Activated T-cell treated with anti-CD3 and anti-CD28 coated beads for 24 hours (primary cell): ENCODE measurements at regions not wholly inside any gene's neighbourhood (a gene's known extent, or its start where the extent isn't known, plus 50 kb on each side); places are given as distances from the start of the nearest gene placed in this dataset.
"Not testable (repeated sequence)": the region's sequence is repeated elsewhere in the genome, so short reads cannot be mapped to it uniquely, and the experiment has no call there.

Experiments used
- DNase-seq: peaks from one replicate; pipeline ENCODE4 v3.0.0-alpha.2; 2020; ENCODE audit warnings: low read depth

DNA sequence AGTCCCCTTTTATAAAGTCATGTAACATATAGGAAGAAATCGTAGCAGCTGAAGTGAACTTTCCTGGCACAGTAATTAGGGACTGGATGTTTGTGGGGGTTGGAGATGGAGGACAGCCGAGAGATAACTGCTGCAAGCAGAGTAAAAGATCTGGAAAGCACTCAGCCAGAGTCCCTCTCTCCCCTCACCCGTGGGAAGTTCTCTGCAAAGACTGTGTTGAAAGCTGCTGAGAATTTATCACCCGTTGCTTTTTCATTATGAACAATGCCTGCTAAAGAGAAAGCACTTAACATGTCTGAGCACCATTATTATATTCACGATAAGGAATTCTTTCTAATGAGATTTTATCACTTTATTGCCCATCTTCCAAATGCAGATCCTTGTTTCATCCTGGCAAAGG lies 248.8 kb downstream of the SHOX2 start:
- DNase-seq, result no peak

- DNase-seq, result no peak
Observed at GRCh38 chr3:157856078-157856939, 249.9 kb downstream of the SHOX2 start.

DNA sequence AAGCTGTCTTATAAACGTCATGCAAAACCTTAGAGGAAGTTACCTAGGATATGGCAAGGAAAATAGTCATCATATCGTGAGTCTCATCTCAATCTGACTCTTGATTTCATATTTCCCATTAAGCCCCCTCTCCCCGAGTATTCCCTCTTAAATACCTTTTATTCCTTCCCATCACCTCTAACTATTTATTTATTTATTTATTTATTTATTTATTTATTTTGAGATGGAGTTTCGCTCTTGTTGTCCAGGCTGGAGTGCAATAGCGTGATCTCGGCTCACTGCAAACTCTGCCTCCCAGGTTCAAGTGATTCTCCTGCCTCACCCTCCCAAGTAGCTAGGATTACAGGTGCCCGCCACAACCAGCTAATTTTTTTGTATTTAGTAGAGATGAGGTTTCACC lies 260.4 kb downstream of the SHOX2 start:
- DNase-seq, result not testable (repeated sequence)

DNA sequence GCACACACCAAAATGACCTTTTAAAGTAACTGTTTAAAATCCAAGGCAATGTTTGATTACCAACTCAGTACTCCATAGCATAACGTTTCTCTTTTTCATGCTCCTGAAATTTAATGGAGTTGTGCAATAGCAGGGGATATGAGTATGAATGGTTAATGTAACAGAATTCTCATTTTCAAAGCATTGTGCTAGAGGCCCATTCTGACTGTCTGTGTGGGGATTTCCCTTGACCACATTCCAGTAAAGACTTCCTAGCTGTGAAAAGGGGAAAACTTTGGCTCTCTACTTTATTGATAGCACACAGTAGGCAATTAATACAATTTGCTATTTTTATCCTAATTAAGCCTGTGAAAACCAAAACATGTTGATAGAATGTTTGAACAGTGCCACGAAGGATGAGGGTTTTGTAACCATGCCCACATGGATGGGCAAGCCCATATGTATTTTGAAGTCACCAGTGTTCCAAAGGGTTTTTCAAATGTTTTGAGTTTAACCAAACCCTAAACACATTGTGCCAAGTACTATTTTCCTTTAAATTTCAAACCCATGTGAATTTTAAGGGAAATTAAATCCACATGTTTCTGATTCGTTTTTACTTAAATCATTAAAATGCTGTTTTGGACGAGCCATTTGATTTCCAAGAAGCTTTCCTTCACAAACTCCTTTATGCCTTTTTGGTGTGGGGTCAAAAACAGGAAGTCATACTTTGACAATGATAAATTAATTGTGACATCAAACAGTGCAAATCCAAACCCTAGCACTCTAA lies 261.2 kb downstream of the SHOX2 start:
- no peak for DNase-seq

- DNase-seq, result no peak
Observed at GRCh38 chr3:157844216-157844615, 262.0 kb downstream of the SHOX2 start.

DNA sequence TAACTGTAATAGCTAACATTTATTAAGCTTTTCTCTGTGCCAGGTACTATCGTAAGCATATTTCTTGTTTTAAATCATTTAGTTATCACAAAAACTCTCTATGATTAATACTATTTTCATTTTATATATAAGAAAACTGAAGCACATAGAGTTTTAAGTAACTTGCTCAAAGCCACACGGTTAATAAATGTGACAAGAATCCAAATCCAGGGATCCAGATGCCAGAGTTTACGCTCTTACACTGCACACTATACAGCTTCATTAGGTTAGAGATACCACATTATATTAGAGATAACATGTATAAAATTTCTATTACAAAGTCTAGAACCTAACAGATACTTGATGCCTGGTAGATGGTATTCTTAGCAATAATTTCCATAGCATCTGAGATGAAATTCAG lies 265.2 kb downstream of the SHOX2 start:
- no peak for DNase-seq

DNA sequence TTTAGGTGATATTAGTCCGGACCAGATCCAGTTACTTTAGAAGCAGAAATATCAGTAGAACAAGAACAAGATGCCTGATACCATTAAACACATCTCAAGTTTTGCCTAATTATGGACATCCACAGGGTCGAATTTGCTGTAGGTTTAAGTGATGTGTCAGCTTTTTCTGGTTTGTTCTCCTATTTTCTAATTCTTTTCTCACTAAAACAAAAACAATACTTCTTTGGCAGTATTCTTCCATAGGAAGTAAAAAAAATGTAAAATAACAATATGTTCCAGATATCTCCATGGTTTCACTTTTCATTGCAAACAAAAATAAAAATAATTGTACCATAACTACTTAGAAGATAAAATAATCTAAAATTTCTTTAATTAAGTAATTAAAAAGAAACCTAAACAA lies 265.7 kb downstream of the SHOX2 start:
- no peak for DNase-seq

GRCh38 chr3:157838457-157838856 lies 267.8 kb downstream of the SHOX2 start:
- DNase-seq, result no peak

GRCh38 chr3:157837336-157837735 lies 268.9 kb downstream of the SHOX2 start:
- no peak for DNase-seq

DNA sequence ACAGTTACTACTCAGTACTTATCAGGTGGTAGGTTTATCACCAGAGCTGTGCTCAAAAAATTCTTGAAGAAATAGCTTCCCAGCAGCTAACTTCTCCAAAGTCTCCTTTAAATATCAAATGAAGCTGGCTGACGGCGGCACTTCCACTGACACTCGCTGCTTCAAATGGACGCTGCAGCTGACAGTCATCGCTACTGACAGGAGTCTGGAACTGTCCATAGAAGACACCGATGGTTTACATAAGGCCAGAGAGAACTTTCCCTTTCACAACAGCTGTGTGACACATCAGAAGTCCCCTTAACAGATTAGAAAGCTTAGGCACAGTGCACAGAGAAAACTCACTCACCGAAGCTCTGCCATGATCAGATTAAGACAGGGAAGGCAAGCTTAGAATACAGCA lies 270.2 kb downstream of the SHOX2 start:
- DNase-seq, result no peak

DNA sequence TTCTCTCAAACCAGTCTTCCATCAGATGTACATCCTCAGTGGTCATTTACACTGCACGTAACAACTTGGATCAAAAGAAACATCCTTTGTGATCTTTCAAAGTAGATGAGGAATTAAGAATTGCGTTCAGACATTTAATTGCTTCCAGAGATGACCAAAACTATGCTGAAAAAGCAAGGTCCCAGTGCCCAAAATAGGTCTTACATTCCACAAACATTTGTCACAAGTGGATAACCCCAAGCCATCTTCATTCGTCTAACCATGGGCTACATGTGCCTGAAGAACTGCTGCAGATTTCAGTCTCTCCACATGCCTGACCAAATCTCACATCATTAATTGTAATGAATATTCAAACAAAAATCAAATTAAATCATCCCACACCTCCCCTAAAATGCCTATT lies 273.6 kb downstream of the SHOX2 start:
- DNase-seq, result no peak

DNA sequence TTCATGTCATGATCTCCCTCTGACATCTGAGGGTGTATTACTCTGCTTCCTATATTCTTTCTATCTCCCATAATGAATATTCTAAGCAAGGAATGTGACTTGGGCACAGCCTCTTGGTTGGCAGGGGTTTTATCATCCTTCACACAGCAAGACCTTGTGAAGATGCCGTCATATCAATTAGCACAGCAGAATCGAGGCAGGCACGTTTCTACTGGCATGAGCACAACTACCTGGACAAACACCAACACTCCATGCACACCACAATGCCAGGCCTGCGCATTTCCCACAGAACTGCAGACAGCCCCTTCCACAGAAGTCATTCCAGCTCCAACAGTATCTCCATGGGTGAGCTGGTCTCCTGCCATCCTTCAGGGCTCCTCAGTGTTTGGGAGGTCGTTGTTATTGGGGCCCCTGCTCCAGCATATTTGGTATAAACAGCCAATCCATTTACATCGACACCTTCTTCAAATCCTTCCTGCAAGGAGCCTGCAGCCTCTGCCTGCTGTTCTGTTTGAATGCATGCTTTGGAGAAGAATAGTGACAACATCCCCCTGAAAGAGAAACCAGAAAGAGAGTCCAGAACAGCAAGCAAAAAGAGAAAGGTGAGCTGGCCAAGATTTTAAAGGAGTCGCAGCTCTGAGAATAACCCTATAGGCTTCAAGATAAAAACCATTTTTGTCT lies 275.5 kb downstream of the SHOX2 start:
- no peak for DNase-seq

DNA sequence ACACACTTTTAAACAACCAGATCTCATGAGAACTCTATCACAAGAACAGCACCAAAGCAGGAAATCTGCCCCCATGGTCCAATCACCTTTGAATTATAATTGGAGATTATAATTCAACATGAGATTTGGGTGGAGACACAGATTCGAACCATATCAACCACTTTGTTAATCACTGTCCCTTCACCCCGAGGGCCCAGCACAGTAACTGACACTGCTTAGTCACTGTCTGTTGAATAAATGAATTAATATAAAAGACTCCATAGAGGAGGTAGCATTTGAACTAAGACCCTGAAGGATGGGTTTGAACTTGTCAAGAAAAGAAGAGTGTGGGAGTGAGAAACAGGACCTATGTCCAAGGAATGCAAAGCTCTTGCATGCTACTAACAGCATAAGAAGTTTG lies 276.4 kb downstream of the SHOX2 start:
- DNase-seq, result no peak

DNA sequence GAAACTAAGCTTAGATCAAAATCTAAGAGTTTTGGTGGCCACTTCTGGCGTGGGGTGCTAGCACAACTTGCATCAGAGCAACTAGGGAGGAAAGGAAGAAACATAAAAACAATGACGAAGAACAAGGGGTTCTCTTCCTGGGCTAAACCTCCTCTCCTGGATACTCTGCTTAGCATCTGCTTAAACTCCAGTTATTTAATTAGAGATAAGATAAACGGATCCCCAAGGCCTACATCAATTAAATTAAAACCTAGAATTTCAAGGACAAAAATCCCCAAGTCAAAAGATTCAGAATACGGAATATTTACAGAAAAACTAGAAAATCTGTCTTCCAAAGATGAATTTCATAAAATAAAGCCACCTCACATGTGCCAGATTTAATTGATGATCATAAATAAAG lies 281.9 kb downstream of the SHOX2 start:
- DNase-seq, result no peak

DNA sequence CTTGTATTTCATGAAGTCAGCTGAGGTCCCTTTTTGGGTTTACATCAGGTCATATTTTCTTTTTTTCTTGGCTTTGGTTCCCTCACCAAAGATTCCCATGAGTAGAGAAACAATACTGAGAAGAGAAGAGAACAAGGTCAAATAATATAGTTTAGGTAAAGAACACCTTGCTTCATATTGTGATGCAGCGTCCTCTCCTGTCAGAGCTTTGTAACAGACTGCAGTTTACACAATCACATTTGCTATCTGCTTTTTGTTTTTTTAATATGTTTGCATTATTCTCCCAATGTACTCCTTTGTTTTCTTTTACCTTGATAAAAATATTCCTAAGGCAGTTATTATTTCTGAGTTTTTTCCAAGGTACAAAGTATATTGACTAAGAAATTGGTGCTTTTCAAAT lies 283.2 kb downstream of the SHOX2 start:
- DNase-seq, result no peak

- DNase-seq, result no peak
Observed at GRCh38 chr3:157820157-157820517, 286.1 kb downstream of the SHOX2 start.

DNA sequence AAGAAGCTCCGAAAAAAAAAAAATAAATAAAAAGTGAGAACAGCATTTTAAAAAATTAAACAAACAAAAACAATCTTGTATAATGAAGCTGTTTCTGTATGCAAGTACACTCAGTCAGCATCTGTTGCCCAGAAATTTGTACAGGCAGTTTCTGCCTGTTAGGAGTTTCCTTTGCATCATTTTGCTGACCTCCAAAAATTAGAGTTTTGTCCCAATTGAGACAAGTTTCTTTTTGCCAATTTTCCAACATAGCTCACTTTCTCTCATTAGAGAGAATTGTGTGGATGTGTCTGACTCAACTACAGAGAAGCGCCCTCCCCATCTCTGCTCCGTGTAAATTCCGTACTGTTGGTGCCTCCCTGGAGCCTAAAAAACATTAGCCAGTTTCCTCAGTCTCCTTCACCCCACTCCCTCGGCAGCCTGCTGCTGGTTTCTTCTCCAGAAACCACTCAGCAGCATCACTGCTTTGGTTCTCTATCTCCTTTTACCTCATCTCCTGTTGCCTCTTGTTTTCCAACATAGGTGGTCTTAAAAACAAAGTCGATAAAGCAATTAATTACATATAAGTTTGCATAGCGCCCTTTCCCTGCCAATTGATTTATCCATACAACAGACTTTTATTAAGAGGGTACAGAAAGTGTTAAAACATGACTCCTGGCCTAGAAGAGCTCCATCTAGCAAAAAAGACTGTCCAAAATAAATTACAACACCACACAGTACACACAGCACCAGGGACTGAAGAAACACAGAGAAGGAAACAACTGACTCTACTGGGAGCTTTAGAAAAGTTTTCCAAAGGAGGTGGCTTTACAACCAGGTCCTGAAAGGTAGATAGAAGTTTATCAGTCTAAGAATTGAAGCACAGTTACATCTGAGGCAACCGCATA lies 286.7 kb downstream of the SHOX2 start:
- no peak for DNase-seq

- no peak for DNase-seq
Observed at GRCh38 chr3:157816896-157817295, 289.3 kb downstream of the SHOX2 start.

- no peak for DNase-seq
Observed at GRCh38 chr3:157816296-157816695, 289.9 kb downstream of the SHOX2 start.

DNA sequence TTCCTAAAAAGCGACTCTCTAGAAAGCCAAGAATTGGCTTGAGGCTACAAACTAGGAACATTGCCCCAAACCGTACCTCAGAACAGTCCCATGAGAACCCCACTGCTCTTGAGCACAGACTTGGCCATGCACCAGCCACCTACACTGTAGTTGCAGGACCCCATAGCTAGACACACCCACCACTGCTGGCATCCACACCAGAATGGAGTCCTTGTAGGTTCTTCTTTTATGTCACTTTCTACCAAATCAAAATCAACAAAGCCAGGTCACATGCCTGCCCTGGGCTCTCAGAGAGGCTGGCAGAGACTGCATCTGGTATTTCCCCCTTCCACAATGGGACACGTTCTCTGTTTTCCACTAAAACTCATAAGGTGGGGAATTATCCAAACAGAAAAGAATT lies 290.5 kb downstream of the SHOX2 start:
- no peak for DNase-seq

GRCh38 chr3:157810924-157811718 lies 295.1 kb downstream of the SHOX2 start:
- DNase-seq, result no peak
